DOHH2 (cell line): ENCODE measurements at regions not wholly inside any gene's neighbourhood (a gene's known extent, or its start where the extent isn't known, plus 50 kb on each side); places are given as distances from the start of the nearest gene placed in this dataset.

Source experiments
- CTCF ChIP-seq: fragments of 200-600 bp; sonication (generic); IDR thresholded peaks from one replicate; pipeline ENCODE4 v1.5.1; 2014; ENCODE audit warnings: antibody characterized with exemption, mild to moderate bottlenecking, low read depth, low read length; ENCODE audit not compliant: poor library complexity, severe bottlenecking
- EZH2phosphoT487 ChIP-seq: fragments of 200-600 bp; sonication (generic); IDR thresholded peaks from 2 replicates; pipeline ENCODE4 v1.6.1; 2017; ENCODE audit warnings: borderline replicate concordance, mild to moderate bottlenecking, antibody characterized with exemption, low read length, moderate library complexity, mixed read lengths

- TF ChIP-seq CTCF (no peak), EZH2phosphoT487 (no peak)
Observed at GRCh38 chr13:73902847-73903246, 231.4 kb downstream of the KLF12 start.
